Activated CD8-positive, alpha-beta memory T cell treated with anti-CD3 and anti-CD28 coated beads for 4 hours (primary cell): ENCODE measurements at regions not wholly inside any gene's neighbourhood (a gene's known extent, or its start where the extent isn't known, plus 50 kb on each side); places are given as distances from the start of the nearest gene placed in this dataset.

ENCODE experiments used
- DNase-seq, 2 donors: peaks; one replicate each; pipeline ENCODE4 v3.0.0-alpha.2; 2020; ENCODE audit warnings: low read depth in 2 of 2

DNA sequence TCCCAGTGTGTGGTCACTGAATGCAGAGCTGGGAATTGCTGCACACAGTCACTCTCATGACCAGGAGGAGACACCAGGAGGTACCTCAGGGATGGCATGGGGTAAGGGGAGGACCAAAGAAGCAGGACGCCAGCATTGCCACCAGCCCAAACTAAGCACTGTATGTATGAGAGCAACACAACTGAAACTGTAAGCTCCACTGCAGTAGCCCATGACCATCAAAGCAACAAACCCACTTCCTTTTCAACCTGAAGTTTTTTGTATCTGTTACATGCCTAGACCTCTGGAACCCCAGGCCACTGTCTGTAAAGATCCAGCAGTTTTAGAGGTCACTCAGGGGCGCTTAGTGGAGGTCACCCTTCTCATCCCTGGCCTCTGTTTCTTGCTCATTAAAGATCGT lies 164.3 kb downstream of the SETD4 start:
- no peak for DNase-seq

DNA sequence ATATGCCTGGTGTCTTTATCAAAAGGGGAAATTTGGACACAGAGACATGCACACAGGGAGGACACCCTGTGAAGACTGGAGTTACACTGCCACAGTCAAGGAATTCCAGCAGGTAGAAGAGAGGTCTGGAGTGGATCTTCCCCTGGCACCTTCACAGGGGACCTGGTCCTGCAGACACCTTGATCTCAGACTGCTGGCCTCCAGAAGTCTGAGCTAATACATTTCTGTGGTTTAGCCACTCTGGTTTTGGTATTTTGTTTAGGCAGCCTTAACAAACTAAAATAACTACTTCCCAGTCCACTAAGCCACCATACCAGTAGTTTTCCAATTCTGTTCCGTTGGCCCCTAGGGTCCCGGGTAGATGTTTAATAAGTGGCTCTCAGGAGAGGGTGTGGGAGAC lies 164.7 kb downstream of the SETD4 start:
- no peak for DNase-seq

DNA sequence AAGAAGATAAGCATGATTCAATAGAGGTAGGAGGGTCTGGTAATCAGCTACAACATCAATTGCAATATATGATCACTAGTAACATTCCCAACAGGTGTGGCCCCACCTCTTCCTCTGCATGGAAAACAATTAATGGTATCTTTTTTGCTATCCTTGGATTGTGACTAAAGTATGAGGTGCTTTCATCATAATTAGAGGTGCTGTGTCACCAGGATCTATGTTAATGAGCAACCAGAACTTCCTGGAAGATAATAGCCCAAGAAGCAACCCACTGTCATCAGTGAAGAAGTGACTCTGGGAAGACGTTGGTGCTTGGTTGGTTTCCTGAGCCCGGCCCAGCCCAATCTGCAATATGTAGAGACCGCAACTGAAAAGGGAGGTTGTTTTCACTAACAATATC lies 167.2 kb downstream of the SETD4 start:
- no peak for DNase-seq

GRCh38 chr21:35886887-35887286 lies 173.4 kb downstream of the SETD4 start:
- no peak for DNase-seq

DNA sequence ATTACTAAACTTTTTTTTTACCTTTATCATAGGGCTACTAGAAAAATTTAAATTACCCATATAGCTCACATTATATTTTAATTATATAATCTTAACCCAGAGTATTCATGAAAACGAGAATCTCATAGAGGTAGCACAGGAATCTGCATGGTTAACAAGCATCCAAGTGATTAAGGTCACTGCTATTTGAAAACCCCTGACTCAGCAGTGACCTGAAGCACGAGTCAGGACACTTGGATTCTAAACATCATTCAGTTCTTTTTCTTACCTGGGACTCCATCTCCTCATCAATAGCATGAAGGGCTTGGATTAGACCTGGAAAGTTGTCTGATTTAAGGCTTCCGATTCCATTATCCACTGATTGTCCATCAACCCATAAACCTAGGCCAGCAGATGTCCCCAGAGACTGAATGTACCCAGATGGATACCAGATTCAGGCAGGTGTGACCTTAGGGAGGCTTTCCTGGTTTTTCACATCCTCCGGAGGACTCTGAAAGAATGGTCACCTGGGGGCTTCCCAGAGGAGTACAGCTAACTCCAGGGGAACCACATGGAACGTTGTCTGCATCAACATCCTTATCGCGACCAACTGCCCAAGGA lies 174.3 kb downstream of the SETD4 start:
- no peak for DNase-seq

- DNase-seq, result no peak
These were observed 177.5 kb downstream of the SETD4 start for GRCh38 chr21:35882791-35883240.

GRCh38 chr21:35873441-35873840 lies 186.9 kb downstream of the SETD4 start:
- DNase-seq, result no peak

GRCh38 chr21:35871906-35872305 lies 188.4 kb downstream of the SETD4 start:
- DNase-seq, result no peak

GRCh38 chr21:35868869-35869223 lies 191.5 kb downstream of the SETD4 start:
- no peak for DNase-seq

DNA sequence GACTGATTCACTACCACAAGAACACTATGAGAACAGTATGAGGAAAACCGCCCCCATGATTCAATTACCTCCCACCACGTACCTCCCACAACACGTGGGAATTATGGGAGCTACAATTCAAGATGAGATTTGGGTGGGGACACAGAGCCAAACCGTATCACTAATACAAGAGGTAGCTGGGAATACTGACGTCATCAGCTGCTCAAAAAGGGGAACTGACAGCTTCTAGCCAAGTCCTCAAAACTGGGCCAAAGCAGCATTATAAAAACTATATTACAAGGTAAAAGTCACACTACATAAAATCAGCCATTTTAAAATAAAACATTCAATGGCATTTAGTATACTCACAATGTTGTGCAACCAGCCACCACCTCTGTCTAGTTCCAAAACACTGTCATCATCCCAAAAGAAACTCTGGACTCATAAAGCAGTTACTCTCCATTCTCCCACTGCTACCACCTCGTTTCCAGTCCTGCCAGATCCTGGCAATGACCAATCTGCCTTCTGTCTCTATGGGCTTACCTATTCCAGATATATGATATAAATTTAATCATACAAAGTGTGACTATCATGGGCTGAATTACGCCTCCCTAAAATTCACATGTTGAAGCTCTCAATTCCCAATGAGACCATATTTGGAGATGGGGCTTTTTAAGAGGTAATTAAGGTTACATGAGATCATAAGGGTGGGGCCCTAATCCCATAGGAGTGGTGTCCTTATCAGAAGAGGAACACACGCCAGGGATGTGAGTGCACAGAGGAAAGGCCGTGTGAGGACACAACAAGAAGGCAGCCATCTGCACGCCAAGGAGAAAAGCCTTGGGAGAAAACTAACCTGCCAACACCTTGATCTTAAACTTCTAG lies 192.1 kb downstream of the SETD4 start:
- no peak for DNase-seq

- DNase-seq, result no peak
These were observed 196.3 kb downstream of the SETD4 start for GRCh38 chr21:35864039-35864438.

DNA sequence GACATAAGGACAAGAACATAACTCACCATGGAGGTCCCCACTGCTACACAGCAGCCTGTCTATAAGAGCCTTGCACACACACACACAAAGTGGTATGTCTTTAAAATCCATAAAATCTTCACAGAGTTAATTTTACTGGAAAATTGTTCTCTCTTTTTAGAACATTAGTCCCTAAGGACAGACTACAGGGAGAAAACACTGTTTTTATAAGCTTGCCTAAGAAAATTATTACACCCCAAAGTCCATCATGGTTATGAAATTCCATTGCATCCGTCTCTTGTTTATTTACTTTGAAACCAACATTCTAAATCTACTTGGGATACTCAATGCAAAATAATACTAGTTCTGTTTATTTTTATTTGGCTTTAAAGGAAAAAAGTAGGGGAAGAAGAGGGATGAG lies 197.4 kb downstream of the SETD4 start:
- no peak for DNase-seq

GRCh38 chr21:35861661-35862060 lies 198.7 kb downstream of the SETD4 start:
- DNase-seq, result no peak

DNA sequence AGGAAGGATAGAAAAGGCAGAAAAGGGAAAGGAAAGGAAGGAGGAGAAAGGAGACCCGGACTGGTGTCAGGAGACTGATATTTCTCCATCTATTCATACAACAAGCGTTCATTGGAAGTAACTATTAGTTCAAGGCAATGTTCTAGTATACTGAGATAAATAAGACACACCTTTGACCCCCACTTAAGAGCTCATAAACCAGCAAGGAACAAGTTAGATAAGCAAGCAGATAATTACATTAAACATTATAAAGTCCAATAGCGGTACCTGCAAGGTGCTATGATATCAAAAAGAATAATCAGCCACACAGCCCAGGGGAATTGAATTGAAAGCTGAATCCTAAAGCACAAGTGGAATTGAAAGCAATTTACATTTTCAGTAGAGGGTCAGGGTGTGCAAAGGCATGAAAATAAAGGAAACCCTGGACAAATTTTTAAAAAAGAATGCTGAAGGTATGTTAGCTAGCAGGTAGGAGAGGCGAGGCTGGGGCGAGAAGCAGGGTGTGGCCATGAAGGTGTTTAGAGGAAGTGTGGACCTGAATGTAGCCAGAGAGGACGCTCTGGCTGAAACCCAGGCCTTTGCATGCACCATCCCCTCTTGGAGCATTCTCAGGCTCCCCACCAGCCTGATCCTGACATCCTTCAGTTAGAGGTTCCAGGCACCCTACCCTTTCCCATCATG lies 200.0 kb downstream of the SETD4 start:
- no peak for DNase-seq

GRCh38 chr21:35859677-35860076 lies 200.6 kb downstream of the SETD4 start:
- no peak for DNase-seq

- DNase-seq, result no peak
These were observed 203.2 kb downstream of the SETD4 start for GRCh38 chr21:35857095-35857494.

- DNase-seq, result no peak
These were observed 204.8 kb downstream of the SETD4 start for GRCh38 chr21:35855484-35855883.

DNA sequence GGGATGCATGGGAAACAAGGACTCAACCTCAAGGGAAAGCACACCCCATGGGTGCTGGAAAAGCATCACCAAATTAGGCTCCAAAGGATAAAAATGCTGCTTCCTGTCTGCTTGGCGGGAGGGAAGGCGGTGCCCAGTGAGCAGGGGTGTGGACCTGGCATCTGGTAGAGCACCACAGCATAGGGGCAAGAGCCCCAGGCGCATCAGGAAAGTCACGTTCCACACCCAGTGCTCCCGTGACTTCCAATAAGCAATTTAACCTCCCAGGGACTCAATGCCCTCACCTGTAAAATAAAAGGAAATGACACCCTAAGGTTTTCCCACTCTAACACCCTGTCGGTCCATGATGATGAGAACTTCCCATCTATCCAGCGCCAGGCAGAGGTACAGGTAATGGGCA lies 206.0 kb downstream of the SETD4 start:
- no peak for DNase-seq

DNA sequence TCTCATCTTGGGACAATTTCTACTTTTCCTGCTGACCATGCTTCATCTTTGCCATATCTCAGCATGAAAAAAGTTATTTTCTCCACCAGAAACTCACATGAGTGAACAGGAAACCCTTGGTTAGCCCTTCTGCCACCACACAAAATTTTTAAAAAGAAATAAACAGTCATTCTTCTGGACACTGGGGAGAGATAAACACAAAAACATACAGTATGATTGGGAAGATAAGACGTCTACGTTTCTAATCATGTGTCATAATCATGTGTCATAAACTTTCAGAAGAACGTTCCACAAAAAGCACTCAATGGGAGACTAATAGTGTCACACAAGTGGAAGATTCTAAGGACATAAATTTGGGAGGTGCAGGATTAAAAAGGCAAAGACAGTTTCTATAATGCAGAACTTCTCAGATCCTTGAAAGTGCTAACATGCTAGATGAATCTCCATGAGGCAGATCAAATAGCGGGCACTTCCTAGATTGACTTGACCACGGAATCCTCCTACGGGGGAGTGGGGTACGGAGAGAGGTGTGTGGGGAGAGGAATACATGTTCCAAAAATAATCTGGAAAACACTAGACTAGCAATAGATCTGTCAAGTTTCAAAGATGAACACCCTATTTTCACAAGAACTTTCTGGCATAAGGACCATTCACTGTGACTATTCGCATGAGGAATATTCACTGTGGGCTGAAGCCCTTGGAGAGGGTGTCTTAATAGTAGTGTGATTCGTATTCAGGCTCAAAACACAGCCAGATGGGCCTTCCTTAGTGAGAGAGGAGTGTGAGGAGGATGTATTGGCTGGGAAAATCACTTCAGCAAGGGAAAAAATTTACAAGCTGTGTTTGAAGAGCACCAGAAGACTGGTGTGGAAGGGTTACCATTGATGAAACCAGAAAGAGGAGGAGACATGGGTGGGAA lies 206.7 kb downstream of the SETD4 start:
- DNase-seq, result no peak

DNA sequence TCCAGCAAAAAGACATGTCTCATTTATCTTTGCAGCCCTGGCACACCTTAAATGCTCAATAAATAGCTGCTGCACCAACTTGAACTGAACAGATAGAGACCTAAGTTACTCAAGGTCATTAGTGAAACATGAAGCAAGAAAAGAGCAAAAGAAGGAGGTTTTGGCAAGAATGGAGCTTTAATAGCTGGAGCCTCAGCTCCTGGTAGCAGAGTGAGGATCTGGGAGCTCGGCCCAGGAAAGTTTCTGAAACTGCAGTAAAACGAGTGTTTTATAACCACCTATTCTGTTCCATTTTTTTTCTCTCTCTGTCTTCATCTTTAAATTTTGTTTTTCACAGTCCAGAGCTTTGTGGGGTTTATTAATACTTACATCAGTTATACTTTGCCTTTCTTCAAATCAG lies 207.5 kb downstream of the SETD4 start:
- DNase-seq, result no peak

- no peak for DNase-seq
These were observed 209.7 kb downstream of the SETD4 start for GRCh38 chr21:35850542-35851103.

DNA sequence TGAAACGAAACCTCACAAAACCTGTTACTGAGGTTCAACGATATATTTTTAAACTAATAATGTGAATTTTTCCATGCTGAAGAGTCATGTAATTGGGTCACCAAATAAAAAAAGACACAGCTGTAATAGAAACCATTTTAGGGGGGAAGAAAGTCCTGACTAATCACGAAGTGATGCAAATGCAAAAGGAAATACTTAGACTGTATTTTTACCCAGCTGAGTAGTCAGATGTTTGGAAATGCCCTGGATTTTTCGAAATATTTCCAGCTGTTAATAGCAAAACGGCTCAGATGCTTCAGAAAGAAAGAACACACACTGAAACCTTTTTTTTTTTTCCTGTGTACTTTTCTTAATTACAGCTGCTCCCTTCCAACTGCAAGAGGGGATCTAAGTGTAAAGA lies 210.3 kb downstream of the SETD4 start:
- DNase-seq, result no peak
